SU-DHL-6 (cell line): ENCODE measurements at regions not wholly inside any gene's neighbourhood (a gene's known extent, or its start where the extent isn't known, plus 50 kb on each side); places are given as distances from the start of the nearest gene placed in this dataset.

Experiments used
- H2AFZ ChIP-seq: fragments of 200-600 bp; sonication (generic); 2 replicates; pipeline ENCODE4 v1.6.1; 2014; ENCODE audit warnings: low read depth, mild to moderate bottlenecking, moderate library complexity, mixed read lengths, antibody characterized with exemption, low read length; ENCODE audit not compliant: severe bottlenecking
- H3F3A ChIP-seq: fragments of 200-600 bp; shearing (Covaris generic); 2 replicates; pipeline ENCODE4 v1.6.0; 2016; ENCODE audit warnings: antibody characterized with exemption, mild to moderate bottlenecking; ENCODE audit not compliant: insufficient read depth
- H3K27ac ChIP-seq: fragments of 200-600 bp; sonication (generic); 2 replicates; pipeline ENCODE4 v1.5.1; 2016; ENCODE audit warnings: low read depth, mild to moderate bottlenecking, low read length, moderate library complexity, mixed read lengths
- H3K27me3 ChIP-seq: fragments of 200-600 bp; sonication (generic), shearing (Covaris generic); 2 replicates; pipeline ENCODE4 v1.6.0; 2014; ENCODE audit warnings: mild to moderate bottlenecking, low read length
- H3K36me3 ChIP-seq: fragments of 200-600 bp; sonication (generic); 2 replicates; pipeline ENCODE4 v1.6.1; 2014; ENCODE audit warnings: mild to moderate bottlenecking, low read length, mixed read lengths
- H3K4me2 ChIP-seq: fragments of 300-600, 200-600 bp; shearing (Covaris generic), sonication (generic); 2 replicates; pipeline ENCODE4 v1.6.0; 2014; ENCODE audit warnings: low read length, low read depth, mild to moderate bottlenecking; ENCODE audit not compliant: poor library complexity, severe bottlenecking
- H3K4me3 ChIP-seq: fragments of 200-600 bp; sonication (generic); 2 replicates; pipeline ENCODE4 v1.5.1; 2014; ENCODE audit warnings: antibody characterized with exemption, low read length, mild to moderate bottlenecking, mixed read lengths; ENCODE audit not compliant: insufficient read depth, poor library complexity, severe bottlenecking
- H3K79me2 ChIP-seq: fragments of 200-600 bp; sonication (generic); 2 replicates; pipeline ENCODE4 v1.6.1; 2014; ENCODE audit warnings: mild to moderate bottlenecking, low read length, moderate library complexity; ENCODE audit not compliant: insufficient read depth
- H3K9ac ChIP-seq: fragments of 200-600 bp; sonication (generic); 2 replicates; pipeline ENCODE4 v1.7.0; 2014; ENCODE audit warnings: mild to moderate bottlenecking, low read length
- H3K9me2 ChIP-seq: fragments of 200-600 bp; sonication (generic); replicated peaks from 2 replicates; pipeline ENCODE4 v1.6.1; 2014; ENCODE audit warnings: low read length; ENCODE audit not compliant: insufficient read depth
- H3K9me3 ChIP-seq: fragments of 200-600 bp; sonication (generic); 2 replicates; pipeline ENCODE4 v1.6.1; 2014; ENCODE audit warnings: low read length, mixed read lengths; ENCODE audit not compliant: insufficient read depth
- H4K20me1 ChIP-seq: fragments of 200-600 bp; sonication (generic); 2 replicates; pipeline ENCODE4 v1.6.1; 2014; ENCODE audit warnings: low read depth, mild to moderate bottlenecking, antibody characterized with exemption, low read length, moderate library complexity, mixed read lengths
- CTCF ChIP-seq: fragments of 200-600 bp; sonication (generic); IDR thresholded peaks from one replicate; pipeline ENCODE4 v1.5.1; 2017; ENCODE audit warnings: antibody characterized with exemption, mild to moderate bottlenecking, low read length, moderate library complexity; ENCODE audit not compliant: insufficient read depth, poor library complexity, severe bottlenecking
- EZH2phosphoT487 ChIP-seq: fragments of 200-600 bp; sonication (generic), shearing (Covaris generic); conservative IDR thresholded peaks from 2 replicates; pipeline ENCODE4 v1.6.1; 2018; ENCODE audit warnings: mild to moderate bottlenecking, antibody characterized with exemption, low read length, moderate library complexity, mixed read lengths

GRCh38 chr10:58070956-58071355 lies 196.7 kb downstream of the IPMK start:
- TF ChIP-seq CTCF = no peak
- H3K36me3 ChIP-seq = no peaks in the 10 kb centered on the region
- no peak overlapping the region for H3K4me3 ChIP-seq
- H3F3A ChIP-seq = no peaks in the 10 kb centered on the region
- H2AFZ ChIP-seq = no peak overlapping the region
- no peaks in the 10 kb centered on the region for H3K9me3 ChIP-seq
- H3K79me2 ChIP-seq = no peaks in the 10 kb centered on the region
- H3K9me2 ChIP-seq = no peaks in the 10 kb centered on the region
- no peak overlapping the region for H3K4me2 ChIP-seq
- H3K27me3 ChIP-seq = no peaks in the 10 kb centered on the region
- H3K27ac ChIP-seq = no peak overlapping the region
- H4K20me1 ChIP-seq = no peaks in the 10 kb centered on the region
- H3K9ac ChIP-seq = no peak overlapping the region

- H4K20me1 ChIP-seq = no peaks in the 10 kb centered on the region
- H3K36me3 ChIP-seq = no peaks in the 10 kb centered on the region
- no peak overlapping the region for H3K4me2 ChIP-seq
- no peak overlapping the region for H3K4me3 ChIP-seq
- no peaks in the 10 kb centered on the region for H3K9me2 ChIP-seq
- no peaks in the 10 kb centered on the region for H3K79me2 ChIP-seq
- no peaks in the 10 kb centered on the region for H3K9me3 ChIP-seq
- no peaks in the 10 kb centered on the region for H3F3A ChIP-seq
- no peak overlapping the region for H3K27ac ChIP-seq
- H3K9ac ChIP-seq = no peak overlapping the region
- no peaks in the 10 kb centered on the region for H3K27me3 ChIP-seq
- TF ChIP-seq EZH2phosphoT487 (no peak), CTCF (no peak)
- no peak overlapping the region for H2AFZ ChIP-seq
These were observed 198.9 kb downstream of the IPMK start for GRCh38 chr10:58068809-58069208.

GRCh38 chr10:58066979-58067378 lies 200.7 kb downstream of the IPMK start:
- no peak overlapping the region for H2AFZ ChIP-seq
- no peak overlapping the region for H3K9ac ChIP-seq
- H3K4me3 ChIP-seq = no peak overlapping the region
- no peaks in the 10 kb centered on the region for H4K20me1 ChIP-seq
- no peaks in the 10 kb centered on the region for H3K9me3 ChIP-seq
- H3K27ac ChIP-seq = no peak overlapping the region
- TF ChIP-seq CTCF (no peak), EZH2phosphoT487 (no peak)
- H3F3A ChIP-seq = no peaks in the 10 kb centered on the region
- H3K79me2 ChIP-seq = no peaks in the 10 kb centered on the region
- H3K36me3 ChIP-seq = no peaks in the 10 kb centered on the region
- H3K27me3 ChIP-seq = no peaks in the 10 kb centered on the region
- H3K9me2 ChIP-seq = no peaks in the 10 kb centered on the region
- no peak overlapping the region for H3K4me2 ChIP-seq

GRCh38 chr10:58066126-58066525 lies 201.6 kb downstream of the IPMK start:
- no peak overlapping the region for H3K4me3 ChIP-seq
- H3K9ac ChIP-seq = no peak overlapping the region
- no peaks in the 10 kb centered on the region for H3K27me3 ChIP-seq
- H3K9me2 ChIP-seq = no peaks in the 10 kb centered on the region
- H3K9me3 ChIP-seq = no peaks in the 10 kb centered on the region
- no peaks in the 10 kb centered on the region for H3F3A ChIP-seq
- H3K36me3 ChIP-seq = no peaks in the 10 kb centered on the region
- TF ChIP-seq CTCF (no peak), EZH2phosphoT487 (no peak)
- H3K4me2 ChIP-seq = no peak overlapping the region
- H3K79me2 ChIP-seq = no peaks in the 10 kb centered on the region
- H4K20me1 ChIP-seq = no peaks in the 10 kb centered on the region
- H2AFZ ChIP-seq = no peak overlapping the region
- H3K27ac ChIP-seq = no peak overlapping the region
